NCI-H1436 (cell line): ENCODE measurements at regions not wholly inside any gene's neighbourhood (a gene's known extent, or its start where the extent isn't known, plus 50 kb on each side); places are given as distances from the start of the nearest gene placed in this dataset.
"Not testable (repeated sequence)": the region's sequence is repeated elsewhere in the genome, so short reads cannot be mapped to it uniquely, and the experiment has no call there.

Experiments used
- DNase-seq: peaks from one replicate; lab custom pipeline; 2025; lab: John Stamatoyannopoulos, UW

DNA sequence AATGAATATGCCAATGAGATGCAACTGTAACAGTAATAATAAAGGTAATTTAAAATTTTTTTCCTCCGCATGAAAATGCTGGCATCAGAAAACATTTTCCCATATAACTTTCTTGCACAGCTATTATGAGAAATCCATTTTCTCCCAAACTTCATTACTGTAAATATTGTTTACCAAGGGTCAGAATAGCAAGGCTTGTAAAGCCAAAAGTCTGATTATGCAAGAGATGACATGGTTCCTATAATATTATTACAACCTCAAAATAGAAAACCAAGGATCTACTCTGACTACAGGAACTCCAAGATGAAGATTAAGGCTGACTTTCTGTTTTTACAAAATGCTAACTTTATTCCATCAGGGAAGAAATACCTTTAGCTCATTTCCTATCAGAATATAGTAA, 162.7 kb upstream of the CDK1 start:
- DNase-seq = no peak

DNA sequence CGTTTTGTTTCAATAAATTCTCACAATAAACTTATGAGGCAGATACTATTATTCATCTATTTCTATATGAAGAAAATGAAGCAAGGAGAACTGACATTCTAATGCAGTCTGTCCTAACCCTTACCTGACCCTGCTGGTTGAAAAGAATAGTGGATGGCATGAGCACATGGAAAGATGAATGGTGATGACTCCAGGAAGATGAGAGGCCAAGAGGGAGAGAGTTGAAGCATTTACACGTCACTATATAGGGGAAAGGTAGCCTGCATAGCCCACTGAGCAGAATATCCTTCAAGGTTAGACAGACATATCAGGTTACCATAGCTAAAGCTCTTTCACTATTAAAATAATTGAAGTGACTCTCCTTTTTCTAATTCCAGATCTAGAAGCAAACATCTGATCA, 163.9 kb upstream of the CDK1 start:
- DNase-seq = no peak

DNA sequence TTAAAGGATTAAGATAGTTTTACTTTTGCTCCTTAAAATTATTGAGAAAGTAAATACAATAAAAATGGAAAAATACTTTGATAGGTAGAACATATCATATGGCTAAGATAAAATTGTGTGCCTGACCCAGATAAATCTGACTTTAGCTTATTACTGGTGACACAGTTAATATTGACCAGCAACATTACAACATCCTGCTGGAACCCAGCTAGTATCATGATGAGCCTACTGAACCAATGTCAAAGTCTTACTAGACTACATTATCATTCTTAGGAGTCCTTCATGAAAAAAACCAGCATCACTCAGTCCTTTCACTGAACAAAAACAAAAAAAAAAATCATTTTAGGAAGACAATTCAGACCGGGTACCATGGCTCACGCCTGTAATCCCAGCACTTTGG, 164.8 kb upstream of the CDK1 start:
- no peak for DNase-seq

DNA sequence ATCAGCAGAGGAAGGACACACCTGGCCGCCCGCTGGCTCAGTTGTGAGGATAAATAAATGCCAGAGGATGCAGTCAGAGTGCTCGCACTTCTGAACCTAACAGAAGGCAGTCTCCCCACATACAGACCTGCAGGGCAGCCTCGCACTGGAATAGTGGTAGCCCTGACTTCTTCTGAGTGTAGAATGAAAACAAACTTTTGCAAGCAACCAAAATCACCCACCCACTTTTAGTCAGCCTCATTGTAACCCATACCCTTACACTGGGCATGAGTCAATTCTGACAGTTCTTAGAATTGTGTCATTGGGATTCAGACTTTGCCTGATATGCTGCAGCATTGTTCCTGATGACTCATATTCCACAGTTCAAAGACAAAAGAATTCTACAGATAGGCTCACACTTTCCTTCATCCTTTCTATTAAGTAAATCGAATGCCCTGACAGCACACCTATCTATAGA, 167.0 kb upstream of the CDK1 start:
- no peak for DNase-seq

DNA sequence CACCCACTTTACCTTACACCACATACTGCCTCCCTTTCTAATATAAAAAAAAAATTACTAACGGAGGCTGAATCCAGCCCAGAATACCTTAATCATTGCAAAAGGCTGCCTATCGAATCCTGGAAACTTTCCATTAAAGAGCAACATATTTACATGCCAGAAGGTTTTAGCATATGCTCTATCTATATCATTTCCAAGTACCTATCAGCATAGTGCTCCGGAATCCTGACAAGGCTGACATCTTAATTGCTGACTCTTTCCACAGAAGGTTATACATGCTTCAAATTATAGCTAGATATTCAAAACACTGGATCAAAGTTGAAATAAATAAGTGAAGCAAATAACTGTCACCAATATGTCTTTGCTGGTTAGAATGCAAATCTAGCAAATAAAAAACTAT, 170.9 kb upstream of the CDK1 start:
- DNase-seq = no peak

DNA sequence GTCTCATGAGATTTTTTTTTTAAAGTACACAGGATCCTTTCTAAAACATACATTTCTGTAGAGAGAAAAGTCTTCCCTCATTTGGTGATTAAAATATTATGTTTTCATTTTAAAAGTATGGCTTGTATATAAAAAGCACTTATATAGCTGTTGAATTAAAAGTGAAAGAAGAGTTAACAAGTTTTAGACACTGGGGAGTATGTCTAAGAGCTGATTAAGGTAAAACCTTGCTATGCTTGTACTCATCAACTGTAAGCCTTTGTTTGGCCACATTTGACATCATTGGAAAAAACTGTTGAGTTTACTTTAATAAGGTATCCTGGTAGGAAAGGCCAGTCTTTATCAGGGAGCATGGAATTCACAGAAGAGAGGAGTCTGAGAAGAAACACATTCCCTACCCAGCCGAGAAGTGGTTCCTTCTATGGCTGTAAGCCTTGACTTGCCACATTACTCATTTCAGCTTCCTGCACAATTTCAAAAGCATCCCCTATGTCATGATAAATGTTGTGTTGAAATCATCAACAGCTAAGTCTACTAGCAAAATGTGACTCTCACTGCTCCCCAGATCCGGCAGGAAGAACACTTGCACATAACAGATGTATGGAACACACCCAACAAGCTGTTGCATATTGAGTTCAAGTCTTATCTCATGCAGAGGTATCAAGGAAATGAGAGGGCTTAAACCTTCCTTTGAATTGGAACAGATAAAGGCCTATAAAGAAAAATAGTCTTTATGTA, 171.8 kb upstream of the CDK1 start:
- no peak for DNase-seq

DNA sequence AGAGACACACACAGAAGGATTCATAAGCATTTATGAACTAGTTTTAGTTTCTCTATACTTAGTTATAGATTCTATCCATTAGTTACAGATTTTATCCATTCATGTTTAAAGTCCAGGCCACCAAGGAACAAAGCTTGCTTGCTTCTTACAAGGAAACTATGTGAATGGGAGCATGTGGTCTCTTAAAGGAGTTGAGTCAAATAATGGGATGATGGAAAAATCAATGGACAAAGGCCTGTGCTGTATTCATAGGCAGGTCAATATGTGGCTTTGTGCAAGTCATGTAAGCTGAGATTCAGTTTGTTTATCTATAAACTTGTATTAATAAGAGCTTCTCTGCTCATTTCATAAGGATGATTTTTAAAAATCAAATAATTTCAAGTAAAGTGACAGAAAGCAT, 172.8 kb upstream of the CDK1 start:
- DNase-seq = no peak

DNA sequence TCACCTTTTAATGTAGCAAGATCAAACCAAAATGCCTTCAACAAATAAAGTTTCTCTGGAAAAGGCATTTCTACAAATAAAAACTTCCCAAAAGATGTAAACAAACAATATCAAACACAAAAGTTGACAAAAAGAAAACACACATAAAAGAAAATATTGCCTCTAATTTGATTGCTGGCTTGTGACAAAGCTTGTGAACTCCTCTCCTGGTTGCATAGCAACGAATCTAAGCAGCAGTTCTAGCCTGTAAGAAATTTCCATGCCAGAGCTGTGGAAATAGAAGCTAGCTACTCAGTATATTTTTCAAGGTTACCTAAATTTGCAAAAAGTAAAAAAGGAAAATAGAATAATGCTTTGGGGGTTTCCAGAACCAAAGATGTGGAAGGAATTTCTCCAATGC, 173.9 kb upstream of the CDK1 start:
- DNase-seq = no peak

DNA sequence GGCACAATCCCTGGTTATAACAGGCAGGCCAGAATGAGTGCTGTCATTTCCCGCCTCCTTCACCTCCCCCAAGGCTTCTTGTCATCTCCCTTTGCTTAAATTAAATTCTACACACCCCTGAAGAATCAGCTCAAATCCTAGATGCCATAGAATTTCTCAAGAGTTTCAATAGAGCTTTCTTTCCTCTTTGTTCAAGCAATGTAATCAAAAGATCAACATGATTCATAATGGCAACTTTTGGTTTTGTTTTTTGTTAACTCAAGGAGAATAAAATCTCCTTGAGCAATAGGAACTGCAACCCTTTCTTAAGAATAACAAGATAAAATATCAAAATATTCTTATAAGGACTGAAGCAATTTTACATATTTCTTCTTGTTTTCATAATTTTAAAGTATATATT, 180.8 kb upstream of the CDK1 start:
- no peak for DNase-seq

DNA sequence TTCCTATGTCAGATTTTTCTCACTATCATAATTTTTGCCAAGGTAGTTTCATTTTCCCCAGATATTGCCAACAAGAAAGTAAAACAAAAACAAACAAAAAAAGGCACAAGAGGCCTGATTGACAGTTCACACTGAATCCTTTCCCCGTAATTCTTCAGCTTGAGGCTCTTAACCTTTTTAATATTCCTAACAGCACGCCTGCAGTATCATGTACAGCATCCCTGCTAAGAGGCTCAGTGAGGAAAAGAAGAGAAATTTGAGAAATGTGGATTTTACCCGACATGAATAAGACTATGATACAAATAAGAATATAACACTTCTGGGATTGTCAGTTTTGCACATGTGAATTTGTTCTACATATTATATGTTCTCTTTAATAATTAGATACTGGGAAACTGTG, 182.4 kb upstream of the CDK1 start:
- DNase-seq = no peak

DNA sequence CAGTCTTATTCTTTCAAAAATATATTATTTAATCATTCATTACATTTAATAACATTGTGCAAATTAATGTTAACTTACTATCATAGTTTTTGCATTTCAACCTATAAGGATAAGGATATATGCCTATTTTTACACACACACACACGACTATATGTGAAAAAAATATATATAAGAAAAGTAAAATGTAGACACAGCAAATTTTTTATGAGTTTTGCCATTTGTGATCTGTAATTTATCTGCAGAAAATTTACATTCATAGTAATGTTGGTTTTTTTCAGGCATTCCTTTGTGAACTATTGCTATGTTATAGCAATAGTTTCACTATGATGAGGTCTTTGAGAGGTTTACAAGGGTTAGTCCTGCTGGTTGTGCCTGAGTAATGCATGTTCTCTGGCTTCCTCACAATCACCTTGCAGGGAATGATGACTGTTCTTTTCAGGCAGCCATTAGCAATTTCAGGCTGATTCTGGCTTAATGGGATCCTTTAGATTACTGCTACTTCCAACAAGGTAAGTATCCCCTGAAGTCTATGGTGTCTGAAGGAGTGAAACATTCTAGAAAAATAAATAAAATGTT, 183.7 kb upstream of the CDK1 start:
- no peak for DNase-seq

DNA sequence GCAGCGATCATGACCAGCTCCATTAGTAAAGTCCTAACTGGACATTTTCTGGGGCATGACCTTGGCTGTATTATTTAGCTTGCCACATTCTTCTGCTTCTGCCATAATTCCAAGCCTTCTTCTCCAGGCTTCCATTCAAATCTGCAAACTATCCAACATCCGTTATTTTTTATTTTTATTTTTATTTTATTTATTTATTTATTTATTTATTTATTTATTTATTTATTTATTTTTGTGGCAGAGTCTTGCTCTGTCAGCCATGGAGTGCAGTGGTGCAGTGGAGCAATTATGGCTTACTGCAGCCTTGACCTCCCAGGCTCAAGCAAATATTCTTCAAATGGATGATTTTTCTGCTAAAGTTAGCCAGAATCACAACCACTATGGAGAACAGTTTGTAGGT, 187.2 kb upstream of the CDK1 start:
- DNase-seq = no peak

DNA sequence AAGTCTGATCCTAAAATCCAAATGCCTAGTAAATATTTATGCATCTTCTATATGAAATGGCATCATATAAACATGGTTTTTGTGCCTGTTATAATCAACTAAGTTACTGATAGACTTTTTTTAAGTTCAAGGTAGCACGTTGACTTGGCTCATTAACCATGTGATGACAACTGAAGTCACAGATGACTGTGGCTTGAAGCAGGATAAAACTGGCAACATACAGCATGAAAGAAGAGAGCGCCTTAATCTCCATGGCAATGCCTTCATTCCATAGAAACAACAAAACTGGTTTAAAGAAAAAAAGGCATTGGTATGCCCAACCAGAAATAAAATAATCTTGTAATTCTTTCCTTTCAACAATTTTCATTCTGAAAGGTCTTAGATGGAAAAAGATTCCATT, 188.9 kb upstream of the CDK1 start:
- DNase-seq = no peak

DNA sequence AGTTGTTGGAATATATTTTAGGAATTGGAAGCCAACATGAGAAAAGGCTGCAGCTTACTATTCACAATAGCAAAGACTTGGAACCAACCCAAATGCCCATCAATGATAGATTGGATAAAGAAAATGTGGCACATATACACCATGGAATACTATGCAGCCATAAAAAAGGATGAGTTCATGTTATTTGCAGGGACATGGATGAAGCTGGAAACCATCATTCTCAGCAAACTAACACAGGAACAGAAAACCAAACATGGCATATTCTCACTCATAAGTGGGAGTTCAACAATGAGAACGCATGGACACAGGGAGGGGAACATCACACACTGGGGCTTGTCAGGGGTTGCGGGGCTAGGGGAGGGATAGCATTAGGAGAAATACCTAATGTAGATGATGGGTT, 192.1 kb upstream of the ANK3 start:
- not testable (repeated sequence) for DNase-seq

DNA sequence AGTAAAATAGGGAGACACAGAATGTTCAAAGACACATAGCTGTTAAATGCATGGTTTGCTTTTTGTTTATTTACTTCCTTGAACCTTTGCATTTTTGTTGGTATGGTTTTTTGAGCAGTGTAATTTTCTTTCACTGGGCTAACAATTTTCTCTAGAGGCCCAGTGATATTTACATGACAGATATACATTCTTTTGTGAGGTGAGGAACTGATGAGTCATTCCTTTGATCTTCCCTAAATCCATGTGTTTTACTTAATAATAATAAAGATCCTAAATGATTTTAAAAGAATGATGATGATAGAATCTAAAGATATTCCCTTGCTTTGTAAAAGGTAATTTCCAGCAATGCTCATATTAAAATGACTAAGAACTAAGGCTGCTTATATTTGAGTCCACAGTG, 188.5 kb upstream of the ANK3 start:
- no peak for DNase-seq

DNA sequence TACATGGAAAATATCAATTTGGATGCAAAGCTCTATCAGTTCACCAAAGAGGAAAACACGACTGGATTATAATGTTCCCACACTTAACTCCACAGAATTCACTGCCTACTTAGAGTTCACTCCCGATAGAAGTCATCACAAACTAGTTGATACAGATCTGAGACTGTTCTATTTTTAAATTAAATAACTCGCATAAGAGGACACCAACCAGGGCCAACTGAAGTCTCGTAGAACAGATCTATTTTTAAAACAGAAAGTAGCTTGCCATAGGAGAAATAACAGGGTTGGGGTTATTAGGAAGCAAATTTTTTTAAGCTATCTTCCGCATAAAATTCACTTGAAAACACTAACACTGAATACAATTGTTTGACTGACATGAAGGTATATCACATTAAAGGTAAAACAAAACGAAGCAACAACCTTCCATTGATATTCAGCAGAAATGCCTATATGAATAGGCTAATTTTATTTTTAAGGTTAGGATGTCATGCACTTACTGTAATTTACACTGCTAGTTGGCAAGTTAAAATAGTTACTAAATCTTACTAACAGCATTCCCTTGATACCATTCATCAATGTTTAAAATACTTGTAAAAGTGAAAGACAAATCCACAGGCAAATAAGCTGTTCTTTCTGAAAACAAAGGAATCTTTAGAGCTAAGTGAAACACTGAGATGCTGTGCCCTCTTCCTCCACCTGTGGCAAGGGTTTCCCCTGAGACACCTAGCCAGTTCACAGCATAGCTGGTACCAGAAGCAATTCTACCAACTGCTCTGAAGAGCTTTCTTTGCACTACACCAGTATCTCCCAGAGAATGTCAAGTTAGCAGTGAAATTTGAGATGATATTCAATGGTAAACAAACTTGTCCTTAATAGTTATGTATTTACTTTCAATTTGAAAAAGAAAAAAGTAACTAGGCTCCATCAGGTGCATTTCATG, 186.7 kb upstream of the ANK3 start:
- no peak for DNase-seq

DNA sequence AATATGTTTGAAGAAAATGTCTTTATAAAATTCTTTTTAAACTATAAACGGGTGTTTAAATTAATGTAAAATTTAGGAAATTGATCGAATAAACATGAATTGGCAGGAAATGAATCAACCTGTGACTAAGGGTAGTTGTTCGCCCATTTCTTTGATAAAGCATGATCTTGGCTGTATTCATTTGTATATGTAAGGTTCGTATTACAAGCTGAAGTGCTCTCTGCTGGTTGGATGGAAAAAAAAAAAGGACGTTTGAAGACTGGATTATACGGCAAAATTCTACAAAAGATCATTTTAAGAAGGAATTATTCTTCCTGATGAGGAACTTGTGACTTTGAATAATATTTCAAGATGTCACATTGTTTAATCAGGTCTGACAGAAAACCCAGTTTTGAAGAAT, 185.4 kb upstream of the ANK3 start:
- DNase-seq = no peak

DNA sequence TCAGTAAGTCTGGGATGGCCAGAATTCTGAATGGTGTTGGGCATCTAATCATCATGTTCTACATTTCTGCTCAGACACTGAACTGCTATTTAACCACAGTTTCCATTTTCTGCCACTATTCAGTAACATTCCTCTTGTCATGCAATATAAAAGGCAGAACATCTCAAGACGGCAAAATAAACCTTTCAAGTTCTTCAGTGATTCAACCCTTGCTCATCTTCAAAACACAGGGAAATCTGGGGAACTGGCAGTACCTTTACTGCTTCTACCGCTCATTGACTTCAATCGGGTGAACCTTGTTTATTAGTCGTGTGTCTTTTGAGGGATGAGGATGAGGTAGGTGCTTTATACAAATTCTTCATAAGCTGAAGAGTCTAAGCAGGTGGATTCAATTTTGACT, 184.7 kb upstream of the ANK3 start:
- DNase-seq = no peak

DNA sequence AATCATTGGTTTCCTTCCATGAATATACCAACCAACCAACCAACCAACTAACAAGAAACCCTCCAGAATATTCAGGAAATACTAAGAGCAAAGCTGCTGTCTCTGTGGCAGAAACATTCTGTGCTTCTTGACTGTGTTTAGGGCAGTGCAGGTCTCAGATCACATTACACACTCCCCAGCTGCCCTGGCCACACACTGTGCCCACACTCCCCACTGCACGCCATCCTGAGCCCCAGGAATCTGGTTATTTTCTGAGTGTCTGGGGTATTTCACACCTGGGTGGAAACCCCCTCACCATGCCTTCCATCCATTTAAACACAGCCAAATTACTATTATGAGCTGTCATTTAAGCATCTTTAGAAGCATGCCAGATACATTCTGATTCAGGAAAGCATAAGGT, 183.7 kb upstream of the ANK3 start:
- DNase-seq = no peak

DNA sequence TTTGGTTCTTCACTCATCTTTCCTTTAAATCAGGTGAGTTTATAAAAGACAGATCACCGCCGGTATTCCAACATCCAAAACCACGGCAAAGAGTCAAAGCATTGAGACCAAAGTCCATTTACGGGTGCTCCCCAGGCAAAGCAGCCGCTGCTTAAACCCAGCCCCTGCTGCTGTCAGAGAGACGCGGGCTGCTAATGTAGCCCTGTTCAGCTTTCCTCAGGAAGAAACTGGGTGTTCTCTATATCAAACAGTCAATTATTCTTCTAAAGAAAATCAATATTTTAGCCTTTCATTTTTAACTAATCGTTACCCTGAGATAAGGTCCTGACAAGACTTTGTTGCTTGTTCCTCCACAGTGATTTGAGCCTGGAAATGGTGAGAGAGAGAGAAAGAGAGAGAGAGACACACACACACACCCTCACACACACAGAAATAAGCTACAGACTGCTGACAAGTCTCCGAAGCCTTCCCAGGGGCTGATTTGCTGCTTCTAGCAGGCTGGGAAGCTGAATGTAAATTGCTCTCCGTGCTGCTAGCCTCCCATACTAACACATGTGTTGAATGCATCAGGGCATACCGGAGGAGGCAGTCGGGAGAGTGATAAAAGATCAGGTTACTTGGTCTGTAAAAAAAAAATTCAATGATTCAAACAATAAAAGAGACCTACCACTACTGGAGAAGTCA, 183.0 kb upstream of the ANK3 start:
- DNase-seq = peak; percentile 21

DNA sequence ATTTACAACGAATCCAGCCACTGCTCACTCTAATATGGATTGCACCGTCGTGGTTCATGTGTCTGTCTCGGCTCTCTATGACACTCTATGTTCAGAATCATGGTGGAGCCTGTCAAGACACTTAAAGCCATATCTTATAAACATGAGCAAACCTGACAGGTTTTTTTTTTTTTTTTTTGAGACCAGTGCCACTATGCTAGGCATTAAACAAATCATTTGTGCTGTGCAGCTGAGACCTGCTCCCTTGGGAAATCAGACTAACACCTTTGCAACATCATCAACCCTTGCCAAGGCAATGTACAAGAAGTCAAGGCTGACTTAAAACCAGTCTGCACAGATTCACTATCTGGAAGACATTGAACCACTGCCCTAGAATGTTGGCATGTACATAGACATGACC, 181.2 kb upstream of the ANK3 start:
- DNase-seq = no peak

DNA sequence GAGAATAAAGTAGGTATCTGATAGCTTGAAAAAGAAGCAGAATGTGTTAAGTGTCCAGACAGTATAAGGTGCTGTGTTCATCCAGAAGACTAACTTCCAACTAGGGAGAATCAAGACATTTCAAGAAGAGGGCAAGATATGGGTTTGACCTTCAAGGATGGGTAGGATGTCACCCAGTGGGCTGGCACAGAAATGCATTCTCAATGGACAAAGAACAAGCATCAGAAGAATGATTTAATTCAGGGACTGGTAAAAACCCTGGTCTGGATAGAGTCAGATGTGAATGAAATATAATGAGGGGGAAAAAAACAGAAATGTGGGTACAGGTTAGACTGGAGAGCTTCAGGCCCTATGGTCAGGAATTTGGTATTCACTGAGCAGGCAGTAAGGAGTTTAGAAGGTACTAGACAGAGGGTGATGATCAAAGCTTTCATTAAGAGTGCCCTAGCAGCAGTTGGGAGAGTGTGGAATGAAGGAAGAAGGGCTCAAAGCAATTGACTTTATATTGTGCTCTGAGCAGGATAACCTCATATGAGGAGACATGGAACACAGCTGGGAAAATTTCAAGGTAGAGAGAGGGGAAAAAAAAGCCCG, 180.7 kb upstream of the ANK3 start:
- DNase-seq = no peak
